ENCODE measurements at regions not wholly inside any gene's neighbourhood (a gene's known extent, or its start where the extent isn't known, plus 50 kb on each side); places are given as distances from the start of the nearest gene placed in this dataset.

- TF ChIP-seq POLR2A (IDR thresholded peaks at IDR 0.05), result no peak
- no peak for TF ChIP-seq CTCF (IDR thresholded peaks at IDR 0.05)
- no peak overlapping the region for H3K4me3 ChIP-seq (ENCODE audit: low read depth, poor library complexity, severe bottlenecking)
- WGBS, 2 donors, result 76 to 86% methylated on average over 6 of the region's 6 CpGs
- DNase-seq (ENCODE audit: low spot score in 2 of 2), result no peak
- intact Hi-C loops (cut with DNase I; ENCODE audit: low total_unique reads), result no loop called here
Measured at GRCh38 chr2:241980193-241980592, 110.7 kb downstream of the RTP5 start.

- H3K4me3 ChIP-seq (ENCODE audit: low read depth, poor library complexity, severe bottlenecking), result no peak overlapping the region
- WGBS, 2 donors, result 89 to 92% methylated on average over 21 to 24 of the region's 24 CpGs
- peak in 1 of 2 donors; percentile 72 for DNase-seq (ENCODE audit: low spot score in 2 of 2)
- intact Hi-C loops (cut with DNase I; ENCODE audit: low total_unique reads), result no loop called here
- no peak for TF ChIP-seq POLR2A (IDR thresholded peaks at IDR 0.05)
- no peak for TF ChIP-seq CTCF (IDR thresholded peaks at IDR 0.05)
Measured at GRCh38 chr2:241981076-241981700, 111.7 kb downstream of the RTP5 start.

- H3K4me3 ChIP-seq (ENCODE audit: low read depth, poor library complexity, severe bottlenecking), result no peak overlapping the region
- TF ChIP-seq CTCF (IDR thresholded peaks at IDR 0.05), result no peak
- TF ChIP-seq POLR2A (IDR thresholded peaks at IDR 0.05), result no peak
- DNase-seq (ENCODE audit: low spot score in 2 of 2), result peak in 1 of 2 donors; percentile 75
- intact Hi-C loops (cut with DNase I; ENCODE audit: low total_unique reads), result no loop called here
- WGBS, 2 donors, result 86 to 88% methylated on average over 23 of the region's 23 CpGs
Measured at GRCh38 chr2:241982706-241983570, 113.4 kb downstream of the RTP5 start.

- H3K4me3 ChIP-seq (ENCODE audit: low read depth, poor library complexity, severe bottlenecking), result no peak overlapping the region
- 87 to 90% methylated on average over 22 of the region's 22 CpGs for WGBS, 2 donors
- intact Hi-C loops (cut with DNase I; ENCODE audit: low total_unique reads), result no loop called here
- TF ChIP-seq POLR2A (IDR thresholded peaks at IDR 0.05), result no peak
- no peak for TF ChIP-seq CTCF (IDR thresholded peaks at IDR 0.05)
- DNase-seq (ENCODE audit: low spot score in 2 of 2), result peak in 1 of 2 donors; percentile 73
Measured at GRCh38 chr2:241983571-241984270, 114.2 kb downstream of the RTP5 start.

- H3K4me3 ChIP-seq (ENCODE audit: low read depth, poor library complexity, severe bottlenecking), result no peak overlapping the region
- TF ChIP-seq POLR2A (IDR thresholded peaks at IDR 0.05) (no peak), CTCF (IDR thresholded peaks at IDR 0.05) (no peak)
- intact Hi-C loops (cut with DNase I; ENCODE audit: low total_unique reads), result no loop called here
- WGBS, 2 donors, result 76 to 79% methylated on average over 12 of the region's 12 CpGs
- DNase-seq (ENCODE audit: low spot score in 2 of 2), result no peak
Measured at GRCh38 chr2:241984271-241984655, 114.7 kb downstream of the RTP5 start.

All from lower leg skin (tissue), 4 donors.